ENCODE measurements at regions not wholly inside any gene's neighbourhood (a gene's known extent, or its start where the extent isn't known, plus 50 kb on each side); places are given as distances from the start of the nearest gene placed in this dataset.

DNA sequence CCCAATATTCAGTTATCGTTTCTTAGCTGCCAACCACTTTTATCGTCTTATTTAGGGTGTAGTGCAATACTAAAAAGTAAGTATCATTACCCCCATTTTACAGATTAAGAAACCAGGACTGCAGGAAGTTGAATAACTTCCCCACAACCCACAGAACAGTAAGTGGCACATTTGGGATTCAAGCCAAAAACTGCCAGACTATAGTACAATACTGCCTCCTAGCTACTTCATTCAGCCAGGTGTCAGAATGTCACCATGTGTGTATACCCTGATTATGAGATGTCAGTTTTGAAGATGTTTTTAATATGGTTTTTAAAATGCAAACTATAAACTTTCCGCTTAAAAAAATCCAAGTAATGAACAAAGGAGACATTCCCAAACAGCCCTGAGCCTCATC lies 74.2 kb upstream of the PROK2 start:
- TF ChIP-seq, protein P1, sequence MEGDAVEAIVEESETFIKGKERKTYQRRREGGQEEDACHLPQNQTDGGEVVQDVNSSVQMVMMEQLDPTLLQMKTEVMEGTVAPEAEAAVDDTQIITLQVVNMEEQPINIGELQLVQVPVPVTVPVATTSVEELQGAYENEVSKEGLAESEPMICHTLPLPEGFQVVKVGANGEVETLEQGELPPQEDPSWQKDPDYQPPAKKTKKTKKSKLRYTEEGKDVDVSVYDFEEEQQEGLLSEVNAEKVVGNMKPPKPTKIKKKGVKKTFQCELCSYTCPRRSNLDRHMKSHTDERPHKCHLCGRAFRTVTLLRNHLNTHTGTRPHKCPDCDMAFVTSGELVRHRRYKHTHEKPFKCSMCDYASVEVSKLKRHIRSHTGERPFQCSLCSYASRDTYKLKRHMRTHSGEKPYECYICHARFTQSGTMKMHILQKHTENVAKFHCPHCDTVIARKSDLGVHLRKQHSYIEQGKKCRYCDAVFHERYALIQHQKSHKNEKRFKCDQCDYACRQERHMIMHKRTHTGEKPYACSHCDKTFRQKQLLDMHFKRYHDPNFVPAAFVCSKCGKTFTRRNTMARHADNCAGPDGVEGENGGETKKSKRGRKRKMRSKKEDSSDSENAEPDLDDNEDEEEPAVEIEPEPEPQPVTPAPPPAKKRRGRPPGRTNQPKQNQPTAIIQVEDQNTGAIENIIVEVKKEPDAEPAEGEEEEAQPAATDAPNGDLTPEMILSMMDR (IDR thresholded peaks at IDR 0.05; ENCODE audit: low read length, missing control alignments) = no peak
- H3K4me3 ChIP-seq (replicated peaks; ENCODE audit: low read depth, low read length) = no peak overlapping the region
- peak; percentile 23 for DNase-seq (ENCODE audit: low read depth)

GRCh38 chr3:71858503-71859122 lies 73.7 kb upstream of the PROK2 start:
- TF ChIP-seq, protein P1 (IDR thresholded peaks at IDR 0.05; ENCODE audit: low read length, missing control alignments) = no peak
- no peak overlapping the region for H3K4me3 ChIP-seq (replicated peaks; ENCODE audit: low read depth, low read length)
- no peak for DNase-seq (ENCODE audit: low read depth)

- DNase-seq (ENCODE audit: low read depth) = no peak
- no peak overlapping the region for H3K4me3 ChIP-seq (replicated peaks; ENCODE audit: low read depth, low read length)
- TF ChIP-seq, protein P1 (IDR thresholded peaks at IDR 0.05; ENCODE audit: low read length, missing control alignments) = no peak
Observed at GRCh38 chr3:71857956-71858355, 73.0 kb upstream of the PROK2 start.

DNA sequence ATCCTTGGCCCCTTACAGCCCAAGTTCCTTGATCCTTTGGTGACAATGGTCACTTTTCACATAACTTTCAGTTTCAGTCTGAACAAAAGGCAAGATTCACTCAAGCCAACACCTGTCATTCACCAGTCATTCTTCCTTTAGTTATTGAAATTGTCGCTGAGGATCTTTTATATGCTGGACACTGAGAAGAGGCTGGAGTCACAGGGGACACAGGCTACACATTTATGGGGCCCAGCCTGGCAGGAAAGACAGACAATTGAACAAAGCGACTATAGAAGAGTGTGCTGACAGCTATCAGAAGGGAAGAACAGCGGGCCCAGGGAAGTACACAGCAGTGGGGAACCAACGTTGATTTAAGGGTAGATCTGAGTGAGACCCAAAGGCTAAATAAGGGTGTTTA lies 69.8 kb upstream of the PROK2 start:
- TF ChIP-seq, protein P1 (IDR thresholded peaks at IDR 0.05; ENCODE audit: low read length, missing control alignments) = no peak
- H3K4me3 ChIP-seq (replicated peaks; ENCODE audit: low read depth, low read length) = no peak overlapping the region
- DNase-seq (ENCODE audit: low read depth) = no peak

DNA sequence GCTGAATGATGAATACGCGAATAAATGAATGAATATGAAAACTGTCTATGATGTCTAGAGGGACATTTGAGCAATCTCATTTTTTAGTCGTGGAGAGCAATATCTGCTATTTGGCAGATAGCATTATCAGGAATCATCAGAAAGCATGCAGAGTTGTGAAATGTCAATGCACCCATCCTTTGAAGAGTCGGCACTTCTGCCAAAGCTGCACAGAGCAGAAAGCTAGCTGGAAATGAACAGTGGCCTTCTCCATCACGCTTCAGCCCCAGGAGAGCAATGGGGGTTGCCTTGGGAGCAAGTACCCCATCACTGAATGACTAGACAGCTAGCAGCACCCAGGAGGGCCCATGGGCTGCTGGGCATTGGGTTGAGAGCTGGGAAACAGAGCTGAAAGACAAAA lies 69.1 kb upstream of the PROK2 start:
- TF ChIP-seq, protein P1 (IDR thresholded peaks at IDR 0.05; ENCODE audit: low read length, missing control alignments) = no peak
- no peak overlapping the region for H3K4me3 ChIP-seq (replicated peaks; ENCODE audit: low read depth, low read length)
- DNase-seq (ENCODE audit: low read depth) = no peak

- no peak for DNase-seq (ENCODE audit: low read depth)
- TF ChIP-seq, protein P1 (IDR thresholded peaks at IDR 0.05; ENCODE audit: low read length, missing control alignments) = no peak
- no peak overlapping the region for H3K4me3 ChIP-seq (replicated peaks; ENCODE audit: low read depth, low read length)
Observed at GRCh38 chr3:71851878-71852277, 66.9 kb upstream of the PROK2 start.

- TF ChIP-seq, protein P1 (IDR thresholded peaks at IDR 0.05; ENCODE audit: low read length, missing control alignments) = no peak
Observed at GRCh38 chr3:71850654-71851053, 65.7 kb upstream of the PROK2 start.

More at GRCh38 chr3:71850654-71851053, 65.7 kb upstream of the PROK2 start:
- no peak overlapping the region for H3K4me3 ChIP-seq (replicated peaks; ENCODE audit: low read depth, low read length)
- no peak for DNase-seq (ENCODE audit: low read depth)

All from fibroblast of pulmonary artery (primary cell).